A673 (cell line): ENCODE measurements at regions not wholly inside any gene's neighbourhood (a gene's known extent, or its start where the extent isn't known, plus 50 kb on each side); places are given as distances from the start of the nearest gene placed in this dataset.

Source experiments
- BruUV-seq: library from RNA; stranded (reverse); fragments of 400-500 nt; replicated peaks from 2 replicates; lab custom pipeline; 2021; lab: Mats Ljungman, UMichigan
- CTCF ChIA-PET: fragments of 300-600 bp; sonication (Branson Sonifier 250); formaldehyde crosslinking; loops from one replicate; lab custom pipeline; 2022; ENCODE audit warnings: antibody characterized with exemption; lab: Charles Lee
- POLR2A ChIA-PET: fragments of 300-600 bp; sonication (Branson Sonifier 250); formaldehyde crosslinking; loops from one replicate; lab custom pipeline; 2022; ENCODE audit warnings: antibody characterized with exemption; ENCODE audit not compliant: low non-redundant PET; lab: Charles Lee
- DNase-seq: peaks from one replicate; pipeline ENCODE4 v3.0.0-alpha.2; 2015; ENCODE audit warnings: low spot score
- H3K27ac ChIP-seq: fragments of 200-600 bp; sonication (generic); 2 replicates; pipeline ENCODE4 v1.5.1; 2016; ENCODE audit warnings: mixed run types, low read depth, mild to moderate bottlenecking, mixed read lengths, antibody characterized with exemption, low read length; ENCODE audit not compliant: poor library complexity, severe bottlenecking
- H3K27me3 ChIP-seq: fragments of 200-600 bp; sonication (generic); replicated peaks from 2 replicates; pipeline ENCODE4 v1.6.1; 2017; ENCODE audit warnings: mixed run types, low read depth, mild to moderate bottlenecking, mixed read lengths, antibody characterized with exemption, low read length; ENCODE audit not compliant: insufficient read depth, poor library complexity
- H3K36me3 ChIP-seq: fragments of 200-600 bp; sonication (generic); 2 replicates; pipeline ENCODE4 v1.6.1; 2016; ENCODE audit warnings: mixed run types, mild to moderate bottlenecking, mixed read lengths, antibody characterized with exemption, low read length; ENCODE audit not compliant: insufficient read depth, poor library complexity, severe bottlenecking
- H3K4me1 ChIP-seq: fragments of 200-600 bp; sonication (generic); 2 replicates; pipeline ENCODE4 v1.6.1; 2017; ENCODE audit warnings: mixed run types, mild to moderate bottlenecking, mixed read lengths, antibody characterized with exemption, low read length; ENCODE audit not compliant: insufficient read depth, poor library complexity, severe bottlenecking
- H3K4me3 ChIP-seq: fragments of 200-600 bp; sonication (generic); 2 replicates; pipeline ENCODE4 v1.5.1; 2016; ENCODE audit warnings: low read depth, mixed run types, mild to moderate bottlenecking, mixed read lengths, low read length; ENCODE audit not compliant: poor library complexity, severe bottlenecking
- H3K9me3 ChIP-seq: fragments of 200-600 bp; sonication (generic); 2 replicates; pipeline ENCODE4 v1.6.1; 2016; ENCODE audit warnings: mixed run types, low read depth, mild to moderate bottlenecking, mixed read lengths, antibody characterized with exemption, low read length; ENCODE audit not compliant: poor library complexity, severe bottlenecking
- EZH2 ChIP-seq: fragments of 200-600 bp; sonication (generic); IDR thresholded peaks from 2 replicates; pipeline ENCODE4 v1.6.1; 2017; ENCODE audit warnings: borderline replicate concordance, low read depth, mild to moderate bottlenecking, mixed read lengths, antibody characterized with exemption, low read length; ENCODE audit not compliant: poor library complexity, severe bottlenecking
- intact Hi-C: fragments of 100-400 bp; cut with micrococcal nuclease; formaldehyde crosslinking; loops from one replicate; pipeline ENCODE4 v1.10.0; 2022; ENCODE audit not compliant: unreplicated experiment
- TF ChIP-seq, protein P1 (sequence below): fragments of 300-800, 200-600 bp; sonication (generic); conservative IDR thresholded peaks from 2 replicates; pipeline ENCODE4 v1.5.1; 2017; ENCODE audit warnings: low read depth, mild to moderate bottlenecking, antibody characterized with exemption, low read length, moderate library complexity, mixed read lengths

DNA sequence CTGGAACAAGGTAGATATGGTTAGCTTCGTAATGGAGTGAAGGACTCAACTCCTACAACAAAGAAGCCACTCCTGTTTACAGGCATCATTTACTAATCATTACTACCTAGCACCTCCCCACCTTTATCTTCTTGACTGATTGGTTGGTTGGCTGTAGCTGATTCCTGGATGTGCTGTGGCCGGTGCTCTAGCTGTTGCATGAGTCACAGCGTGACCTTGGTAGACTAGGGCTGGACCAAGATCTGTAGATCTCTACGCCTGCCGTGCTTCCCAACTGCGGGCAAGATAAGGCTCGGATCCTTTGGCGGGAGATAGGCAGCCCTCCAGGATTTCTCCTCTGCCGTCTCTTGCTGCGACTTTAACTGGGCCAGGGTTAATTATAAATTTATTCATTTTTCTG, 194.3 kb upstream of the SOX11 start:
- no peaks in the 10 kb centered on the region for H3K9me3 ChIP-seq
- intact Hi-C loops: no loop called here
- H3K27me3 ChIP-seq: no peaks in the 10 kb centered on the region
- no TSS peak for BruUV-seq
- ChIA-PET POLR2A (no interaction called here), CTCF (no interaction called here)
- no peak overlapping the region for H3K4me3 ChIP-seq
- H3K4me1 ChIP-seq: no peaks in the 10 kb centered on the region
- no peak overlapping the region for H3K27ac ChIP-seq
- no peak for TF ChIP-seq EZH2
- TF ChIP-seq, protein P1, sequence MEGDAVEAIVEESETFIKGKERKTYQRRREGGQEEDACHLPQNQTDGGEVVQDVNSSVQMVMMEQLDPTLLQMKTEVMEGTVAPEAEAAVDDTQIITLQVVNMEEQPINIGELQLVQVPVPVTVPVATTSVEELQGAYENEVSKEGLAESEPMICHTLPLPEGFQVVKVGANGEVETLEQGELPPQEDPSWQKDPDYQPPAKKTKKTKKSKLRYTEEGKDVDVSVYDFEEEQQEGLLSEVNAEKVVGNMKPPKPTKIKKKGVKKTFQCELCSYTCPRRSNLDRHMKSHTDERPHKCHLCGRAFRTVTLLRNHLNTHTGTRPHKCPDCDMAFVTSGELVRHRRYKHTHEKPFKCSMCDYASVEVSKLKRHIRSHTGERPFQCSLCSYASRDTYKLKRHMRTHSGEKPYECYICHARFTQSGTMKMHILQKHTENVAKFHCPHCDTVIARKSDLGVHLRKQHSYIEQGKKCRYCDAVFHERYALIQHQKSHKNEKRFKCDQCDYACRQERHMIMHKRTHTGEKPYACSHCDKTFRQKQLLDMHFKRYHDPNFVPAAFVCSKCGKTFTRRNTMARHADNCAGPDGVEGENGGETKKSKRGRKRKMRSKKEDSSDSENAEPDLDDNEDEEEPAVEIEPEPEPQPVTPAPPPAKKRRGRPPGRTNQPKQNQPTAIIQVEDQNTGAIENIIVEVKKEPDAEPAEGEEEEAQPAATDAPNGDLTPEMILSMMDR: no peak
- no peaks in the 10 kb centered on the region for H3K36me3 ChIP-seq
- no peak for DNase-seq

- no TSS peak for BruUV-seq
- TF ChIP-seq EZH2: no peak
- TF ChIP-seq, protein P1: no peak
- Histone ChIP-seq H3K36me3 (no peaks in the 10 kb centered on the region), H3K27ac (no peak overlapping the region), H3K4me1 (no peaks in the 10 kb centered on the region), H3K4me3 (no peak overlapping the region), H3K9me3 (no peaks in the 10 kb centered on the region), H3K27me3 (no peaks in the 10 kb centered on the region)
- ChIA-PET POLR2A (no interaction called here), CTCF (no interaction called here)
- intact Hi-C loops: no loop called here
- DNase-seq: no peak
Measured at GRCh38 chr2:5501807-5502206, 190.4 kb upstream of the SOX11 start.

- no peak for TF ChIP-seq EZH2
- TF ChIP-seq, protein P1: no peak
- ChIA-PET POLR2A (no interaction called here), CTCF (no interaction called here)
- Histone ChIP-seq H3K36me3 (no peaks in the 10 kb centered on the region), H3K9me3 (no peaks in the 10 kb centered on the region), H3K4me1 (no peaks in the 10 kb centered on the region), H3K27ac (no peak overlapping the region), H3K4me3 (no peak overlapping the region), H3K27me3 (no peaks in the 10 kb centered on the region)
- DNase-seq: no peak
- BruUV-seq: no TSS peak
- intact Hi-C loops: no loop called here
Measured at GRCh38 chr2:5502385-5502784, 189.8 kb upstream of the SOX11 start.

GRCh38 chr2:5504756-5505155, 187.4 kb upstream of the SOX11 start:
- Histone ChIP-seq H3K4me3 (no peak overlapping the region), H3K27me3 (no peaks in the 10 kb centered on the region)
- BruUV-seq: no TSS peak

More at GRCh38 chr2:5504756-5505155, 187.4 kb upstream of the SOX11 start:
- Histone ChIP-seq H3K4me1 (no peaks in the 10 kb centered on the region), H3K9me3 (no peaks in the 10 kb centered on the region), H3K27ac (no peak overlapping the region), H3K36me3 (no peaks in the 10 kb centered on the region)
- ChIA-PET POLR2A (no interaction called here), CTCF (no interaction called here)
- DNase-seq: no peak
- intact Hi-C loops: no loop called here
- TF ChIP-seq, protein P1: no peak
- no peak for TF ChIP-seq EZH2
